ENCODE measurements at regions not wholly inside any gene's neighbourhood (a gene's known extent, or its start where the extent isn't known, plus 50 kb on each side); places are given as distances from the start of the nearest gene placed in this dataset.
"Not testable (repeated sequence)": the region's sequence is repeated elsewhere in the genome, so short reads cannot be mapped to it uniquely, and the experiment has no call there.

- TF ChIP-seq CTCF (IDR thresholded peaks at IDR 0.05; ENCODE audit: low read depth, low read length, missing control alignments), result no peak
- in situ Hi-C loops (cut with HindIII; ENCODE audit: low sequenced_read_pairs), result no loop called here
- no peak overlapping the region for H3K4me3 ChIP-seq (ENCODE audit: low read depth, low read length)
- DNase-seq (ENCODE audit: low read depth), result no peak
These were observed 205.2 kb downstream of the MATN1 start for GRCh38 chr1:30518186-30518585.

GRCh38 chr1:30517666-30518065 is 205.7 kb downstream of the MATN1 start:
- DNase-seq (ENCODE audit: low read depth); in situ Hi-C loops (cut with HindIII; ENCODE audit: low sequenced_read_pairs); H3K4me3 ChIP-seq (ENCODE audit: low read depth, low read length): not testable (repeated sequence)

GRCh38 chr1:30517241-30517640 is 206.1 kb downstream of the MATN1 start:
- DNase-seq (ENCODE audit: low read depth); in situ Hi-C loops (cut with HindIII; ENCODE audit: low sequenced_read_pairs); H3K4me3 ChIP-seq (ENCODE audit: low read depth, low read length): not testable (repeated sequence)

- no peak for TF ChIP-seq CTCF (IDR thresholded peaks at IDR 0.05; ENCODE audit: low read depth, low read length, missing control alignments)
- no peak for DNase-seq (ENCODE audit: low read depth)
- no peak overlapping the region for H3K4me3 ChIP-seq (ENCODE audit: low read depth, low read length)
- in situ Hi-C loops (cut with HindIII; ENCODE audit: low sequenced_read_pairs), result no loop called here
These were observed 206.9 kb downstream of the MATN1 start for GRCh38 chr1:30516485-30516858.

GRCh38 chr1:30515755-30516484 is 207.5 kb downstream of the MATN1 start:
- in situ Hi-C loops (cut with HindIII; ENCODE audit: low sequenced_read_pairs), result no loop called here
- no peak for DNase-seq (ENCODE audit: low read depth)
- TF ChIP-seq CTCF (IDR thresholded peaks at IDR 0.05; ENCODE audit: low read depth, low read length, missing control alignments), result no peak
- no peak overlapping the region for H3K4me3 ChIP-seq (ENCODE audit: low read depth, low read length)

- no peak overlapping the region for H3K4me3 ChIP-seq (ENCODE audit: low read depth, low read length)
- DNase-seq (ENCODE audit: low read depth), result no peak
- in situ Hi-C loops (cut with HindIII; ENCODE audit: low sequenced_read_pairs), result no loop called here
- TF ChIP-seq CTCF (IDR thresholded peaks at IDR 0.05; ENCODE audit: low read depth, low read length, missing control alignments), result no peak
These were observed 208.4 kb downstream of the MATN1 start for GRCh38 chr1:30514945-30515344.

GRCh38 chr1:30514137-30514654 is 209.2 kb downstream of the MATN1 start:
- H3K4me3 ChIP-seq (ENCODE audit: low read depth, low read length), result no peak overlapping the region
- no peak for TF ChIP-seq CTCF (IDR thresholded peaks at IDR 0.05; ENCODE audit: low read depth, low read length, missing control alignments)
- no peak for DNase-seq (ENCODE audit: low read depth)
- in situ Hi-C loops (cut with HindIII; ENCODE audit: low sequenced_read_pairs), result no loop called here
